Loucy (cell line): ENCODE measurements at regions not wholly inside any gene's neighbourhood (a gene's known extent, or its start where the extent isn't known, plus 50 kb on each side); places are given as distances from the start of the nearest gene placed in this dataset.

ENCODE experiments used
- CTCF ChIP-seq: fragments of 200-600 bp; sonication (generic); conservative IDR thresholded peaks from 2 replicates; pipeline ENCODE4 v1.5.1; 2014; ENCODE audit warnings: mild to moderate bottlenecking, antibody characterized with exemption, low read length
- EZH2phosphoT487 ChIP-seq: fragments of 200-600 bp; IDR thresholded peaks from 2 replicates; pipeline ENCODE4 v1.6.1; 2018; ENCODE audit warnings: antibody characterized with exemption, mild to moderate bottlenecking, moderate library complexity, borderline replicate concordance

- no peak for TF ChIP-seq EZH2phosphoT487
- TF ChIP-seq CTCF: no peak
These were observed 1082.9 kb upstream of the SEMA6A start for GRCh38 chr5:117657541-117657940.
